ENCODE measurements at regions not wholly inside any gene's neighbourhood (a gene's known extent, or its start where the extent isn't known, plus 50 kb on each side); places are given as distances from the start of the nearest gene placed in this dataset.
"Not testable (repeated sequence)": the region's sequence is repeated elsewhere in the genome, so short reads cannot be mapped to it uniquely, and the experiment has no call there.

GRCh38 chr21:22364163-22364562, 1366.0 kb downstream of the NCAM2 start:
- DNase-seq (no peak), ATAC-seq (ENCODE audit: insufficient read depth, low FRiP score) (no peak)
- Histone ChIP-seq H3K27ac (ENCODE audit: low read depth in 1 of 2, low read length in 1 of 2) (no peak overlapping the region), H3K36me3 (ENCODE audit: control insufficient read depth in 4 of 4, insufficient read depth in 4 of 4, low read length in 4 of 4) (no peaks in the 10 kb centered on the region), H3K27me3 (ENCODE audit: control insufficient read depth in 3 of 3, insufficient read depth in 3 of 3, low read length in 2 of 3) (no peaks in the 10 kb centered on the region), H3K9ac (ENCODE audit: insufficient read depth in 1 of 2, low read length in 2 of 2) (no peak overlapping the region), H3K4me1 (ENCODE audit: control insufficient read depth in 5 of 5, insufficient read depth in 5 of 5, low read length in 5 of 5) (no peaks in the 10 kb centered on the region), H3K4me3 (no peak overlapping the region), H3K9me3 (ENCODE audit: control insufficient read depth in 4 of 4, insufficient read depth in 3 of 4, low read length in 3 of 4) (peaks cover 0 to 5% (median 1%) of the 10 kb centered on the region in 4 donors)
- TF ChIP-seq CTCF (IDR thresholded peaks at IDR 0.05; ENCODE audit: control extremely low read depth, extremely low read depth): no peak
- 91 to 94% methylated on average over 5 of the region's 5 CpGs for WGBS, 2 donors

- H3K4me3 ChIP-seq: no peak overlapping the region
- peaks cover 0 to 13% (median 0%) of the 10 kb centered on the region in 5 donors for H3K4me1 ChIP-seq (ENCODE audit: control insufficient read depth in 5 of 5, insufficient read depth in 5 of 5, low read length in 5 of 5)
- H3K9me3 ChIP-seq (ENCODE audit: control insufficient read depth in 4 of 4, insufficient read depth in 3 of 4, low read length in 3 of 4): peaks cover 0 to 5% (median 1%) of the 10 kb centered on the region in 4 donors
- no peaks in the 10 kb centered on the region for H3K36me3 ChIP-seq (ENCODE audit: control insufficient read depth in 4 of 4, insufficient read depth in 4 of 4, low read length in 4 of 4)
- H3K9ac ChIP-seq (ENCODE audit: insufficient read depth in 1 of 2, low read length in 2 of 2): no peak overlapping the region
- 22 to 24% methylated on average over 7 of the region's 7 CpGs for WGBS, 2 donors
- no peak for TF ChIP-seq CTCF (IDR thresholded peaks at IDR 0.05; ENCODE audit: control extremely low read depth, extremely low read depth)
- peak; percentile 78 to 93 (median 85) for DNase-seq
- no peaks in the 10 kb centered on the region for H3K27me3 ChIP-seq (ENCODE audit: control insufficient read depth in 3 of 3, insufficient read depth in 3 of 3, low read length in 2 of 3)
- ATAC-seq (ENCODE audit: insufficient read depth, low FRiP score): no peak
- no peak overlapping the region for H3K27ac ChIP-seq (ENCODE audit: low read depth in 1 of 2, low read length in 1 of 2)
These were observed 1376.2 kb downstream of the NCAM2 start for GRCh38 chr21:22374218-22374969.

- 90 to 96% methylated on average over 3 of the region's 3 CpGs for WGBS, 2 donors
- DNase-seq; H3K27me3 ChIP-seq (ENCODE audit: control insufficient read depth in 3 of 3, insufficient read depth in 3 of 3, low read length in 2 of 3); H3K9ac ChIP-seq (ENCODE audit: insufficient read depth in 1 of 2, low read length in 2 of 2); H3K36me3 ChIP-seq (ENCODE audit: control insufficient read depth in 4 of 4, insufficient read depth in 4 of 4, low read length in 4 of 4); H3K27ac ChIP-seq (ENCODE audit: low read depth in 1 of 2, low read length in 1 of 2); ATAC-seq (ENCODE audit: insufficient read depth, low FRiP score); H3K9me3 ChIP-seq (ENCODE audit: control insufficient read depth in 4 of 4, insufficient read depth in 3 of 4, low read length in 3 of 4); H3K4me3 ChIP-seq: not testable (repeated sequence)
- H3K4me1 ChIP-seq (ENCODE audit: control insufficient read depth in 5 of 5, insufficient read depth in 5 of 5, low read length in 5 of 5): peaks cover 0 to 13% (median 0%) of the 10 kb centered on the region in 5 donors
These were observed 1379.6 kb downstream of the NCAM2 start for GRCh38 chr21:22377795-22378194.

GRCh38 chr21:22393324-22393723, 1395.1 kb downstream of the NCAM2 start:
- H3K27ac ChIP-seq (ENCODE audit: low read depth in 1 of 2, low read length in 1 of 2): no peak overlapping the region
- DNase-seq: no peak
- no peak overlapping the region for H3K9ac ChIP-seq (ENCODE audit: insufficient read depth in 1 of 2, low read length in 2 of 2)
- H3K4me1 ChIP-seq (ENCODE audit: control insufficient read depth in 5 of 5, insufficient read depth in 5 of 5, low read length in 5 of 5): no peaks in the 10 kb centered on the region
- no peaks in the 10 kb centered on the region for H3K27me3 ChIP-seq (ENCODE audit: control insufficient read depth in 3 of 3, insufficient read depth in 3 of 3, low read length in 2 of 3)
- ATAC-seq (ENCODE audit: insufficient read depth, low FRiP score): no peak
- no peak for TF ChIP-seq CTCF (IDR thresholded peaks at IDR 0.05; ENCODE audit: control extremely low read depth, extremely low read depth)
- no peaks in the 10 kb centered on the region for H3K9me3 ChIP-seq (ENCODE audit: control insufficient read depth in 4 of 4, insufficient read depth in 3 of 4, low read length in 3 of 4)
- H3K4me3 ChIP-seq: no peak overlapping the region
- H3K36me3 ChIP-seq (ENCODE audit: control insufficient read depth in 4 of 4, insufficient read depth in 4 of 4, low read length in 4 of 4): no peaks in the 10 kb centered on the region

All from lung (tissue), 11 donors.